ENCODE measurements at regions not wholly inside any gene's neighbourhood (a gene's known extent, or its start where the extent isn't known, plus 50 kb on each side); places are given as distances from the start of the nearest gene placed in this dataset.
A peak's percentile ranks its signal among the peaks of the same experiment; 100 is the strongest.

DNA sequence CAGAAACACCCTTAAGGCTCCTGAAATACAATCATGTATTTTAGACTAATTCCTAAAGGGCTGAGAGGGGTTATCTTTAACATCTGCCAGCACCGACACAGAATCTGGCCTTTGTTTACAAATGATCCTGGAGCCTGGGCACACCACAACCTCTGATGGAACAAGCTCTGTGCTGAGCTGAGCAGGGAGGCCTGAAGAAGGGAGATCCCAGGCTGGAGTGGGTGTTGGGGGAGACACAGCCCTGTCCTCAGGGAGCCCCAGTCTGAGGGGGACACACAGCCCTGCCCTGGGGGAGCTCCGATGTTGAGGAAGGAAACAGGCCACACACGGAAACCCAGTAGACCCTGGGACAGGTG lies 130.5 kb downstream of the VEGFA start:
- FAIRE-seq (no peak), ATAC-seq (peak; percentile 60), DNase-seq (ENCODE audit: low spot score) (no peak)
- Histone ChIP-seq H3K4me3 (replicated peaks in 1 of 3; ENCODE audit: insufficient read depth in 1 of 3, low read depth in 2 of 3, low read length in 3 of 3) (peak overlapping the region in 2 of 3 experiments; percentile 29 to 55; a peak in 1 of 6 replicates), H3K79me2 (ENCODE audit: insufficient read depth, low read length) (no peaks in the 10 kb centered on the region), H3K9me3 (ENCODE audit: low read length) (no peaks in the 10 kb centered on the region), H3K4me2 (ENCODE audit: low read depth, low read length) (peak overlapping the region; percentile 84), H3K4me1 (ENCODE audit: insufficient read depth, low read length) (peaks cover 61% of the 10 kb centered on the region), H3K9ac (ENCODE audit: insufficient read depth, low read depth, low read length) (peak overlapping the region; percentile 12; the same call in 1 of the 2 replicates), H3K27ac (ENCODE audit: extremely low read length, insufficient read depth, low read length) (peak overlapping the region; percentile 54), H3K27me3 (ENCODE audit: control insufficient read depth in 1 of 2, insufficient read depth in 2 of 2, low read length in 2 of 2) (no peaks in the 10 kb centered on the region), H4K20me1 (ENCODE audit: insufficient read depth, low read length) (no peaks in the 10 kb centered on the region), H2AFZ (ENCODE audit: low read length) (no peak overlapping the region), H3K36me3 (replicated peaks in 1 of 2; ENCODE audit: control insufficient read depth in 1 of 2, insufficient read depth in 2 of 2, low read length in 2 of 2) (no peaks in the 10 kb centered on the region)
- CTCF ChIA-PET (ENCODE audit: low intra/inter-chr PET ratio, low total read pairs): no interaction called here
- WGBS (ENCODE audit: low lambda C conversion rate): 3% methylated on average over 3 of the region's 3 CpGs
- in situ Hi-C loops (cut with HindIII; ENCODE audit: extremely low pct_ligation_motif_present, low pct_unique_long_range_greater_than_20kb) (no loop called here), intact Hi-C loops (cut with micrococcal nuclease; ENCODE audit: unreplicated experiment) (no loop called here)
- POLR2A ChIA-PET: interaction anchor here (0.8 to 3.0 kb wide), 10 partner anchors 11 to 131 kb away, joined by 3 to 26 read pairs (median 6); partner anchors contain the start of gene VEGFA
- no TSS peak for BruUV-seq (replicated peaks)
- TF ChIP-seq NFE2 (CRISPR knock-in tag; IDR thresholded peaks at IDR 0.05): no peak
- no peak for TF ChIP-seq TARDBP (CRISPR knock-in tag; IDR thresholded peaks at IDR 0.05)
- TF ChIP-seq ZNF7 (CRISPR knock-in tag; IDR thresholded peaks at IDR 0.05): no peak
- no peak for TF ChIP-seq ZNF264 (CRISPR knock-in tag; IDR thresholded peaks at IDR 0.05)
- no peak for TF ChIP-seq STAG1 (CRISPR knock-in tag; IDR thresholded peaks at IDR 0.05)
- TF ChIP-seq IRF9 (CRISPR knock-in tag; IDR thresholded peaks at IDR 0.05; ENCODE audit: borderline replicate concordance): peak; percentile 55; the same call in 1 of the 2 replicates
- no peak for TF ChIP-seq ZNF788 (CRISPR knock-in tag; IDR thresholded peaks at IDR 0.05; ENCODE audit: borderline replicate concordance)
- no peak for TF ChIP-seq KLF15 (CRISPR knock-in tag; IDR thresholded peaks at IDR 0.05; ENCODE audit: borderline replicate concordance)
- TF ChIP-seq ASH2L (IDR thresholded peaks at IDR 0.05; ENCODE audit: insufficient read length, low read depth, low read length): no peak
- no peak for TF ChIP-seq ZNF160 (CRISPR knock-in tag; IDR thresholded peaks at IDR 0.05)
- TF ChIP-seq ZNF879 (CRISPR knock-in tag; IDR thresholded peaks at IDR 0.05): no peak
- TF ChIP-seq HNRNPUL1 (IDR thresholded peaks at IDR 0.05; ENCODE audit: low read depth, low read length): no peak
- TF ChIP-seq MZF1 (CRISPR knock-in tag; IDR thresholded peaks at IDR 0.05; ENCODE audit: borderline replicate concordance): no peak
- TF ChIP-seq, protein P1, sequence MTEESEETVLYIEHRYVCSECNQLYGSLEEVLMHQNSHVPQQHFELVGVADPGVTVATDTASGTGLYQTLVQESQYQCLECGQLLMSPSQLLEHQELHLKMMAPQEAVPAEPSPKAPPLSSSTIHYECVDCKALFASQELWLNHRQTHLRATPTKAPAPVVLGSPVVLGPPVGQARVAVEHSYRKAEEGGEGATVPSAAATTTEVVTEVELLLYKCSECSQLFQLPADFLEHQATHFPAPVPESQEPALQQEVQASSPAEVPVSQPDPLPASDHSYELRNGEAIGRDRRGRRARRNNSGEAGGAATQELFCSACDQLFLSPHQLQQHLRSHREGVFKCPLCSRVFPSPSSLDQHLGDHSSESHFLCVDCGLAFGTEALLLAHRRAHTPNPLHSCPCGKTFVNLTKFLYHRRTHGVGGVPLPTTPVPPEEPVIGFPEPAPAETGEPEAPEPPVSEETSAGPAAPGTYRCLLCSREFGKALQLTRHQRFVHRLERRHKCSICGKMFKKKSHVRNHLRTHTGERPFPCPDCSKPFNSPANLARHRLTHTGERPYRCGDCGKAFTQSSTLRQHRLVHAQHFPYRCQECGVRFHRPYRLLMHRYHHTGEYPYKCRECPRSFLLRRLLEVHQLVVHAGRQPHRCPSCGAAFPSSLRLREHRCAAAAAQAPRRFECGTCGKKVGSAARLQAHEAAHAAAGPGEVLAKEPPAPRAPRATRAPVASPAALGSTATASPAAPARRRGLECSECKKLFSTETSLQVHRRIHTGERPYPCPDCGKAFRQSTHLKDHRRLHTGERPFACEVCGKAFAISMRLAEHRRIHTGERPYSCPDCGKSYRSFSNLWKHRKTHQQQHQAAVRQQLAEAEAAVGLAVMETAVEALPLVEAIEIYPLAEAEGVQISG (CRISPR knock-in tag; IDR thresholded peaks at IDR 0.05): 0 out of 2 replicates have a peak, but pooled peaks have one; percentile 8
- TF ChIP-seq KMT2B (CRISPR knock-in tag; IDR thresholded peaks at IDR 0.05): no peak
- no peak for TF ChIP-seq ZNF558 (CRISPR knock-in tag; IDR thresholded peaks at IDR 0.05; ENCODE audit: borderline replicate concordance)
- no peak for TF ChIP-seq HOXA7 (CRISPR knock-in tag; IDR thresholded peaks at IDR 0.05)
- no peak for TF ChIP-seq HNF4A (CRISPR knock-in tag; IDR thresholded peaks at IDR 0.05)
- peak; percentile 10; the same call in 1 of the 2 replicates for TF ChIP-seq ZFP90 (CRISPR knock-in tag; IDR thresholded peaks at IDR 0.05; ENCODE audit: borderline replicate concordance)
